T-helper 2 cell treated with Interferon-gamma antibody and Interleukin-4, amounts not matched to agents 5 μg/mL and 100 μg/mL, for 36 hours (primary cell): ENCODE measurements at regions not wholly inside any gene's neighbourhood (a gene's known extent, or its start where the extent isn't known, plus 50 kb on each side); places are given as distances from the start of the nearest gene placed in this dataset.

Experiments
- DNase-seq: peaks from one replicate; pipeline ENCODE4 v3.0.0; 2021; ENCODE audit warnings: low spot score
- H3K27ac Mint-ChIP-seq: one replicate; pipeline ENCODE4 v1.8.0; 2021; ENCODE audit warnings: mild to moderate bottlenecking, mixed read lengths
- H3K27me3 Mint-ChIP-seq: one replicate; pipeline ENCODE4 v1.8.0; 2021; ENCODE audit warnings: low read depth, mixed read lengths
- H3K36me3 Mint-ChIP-seq: one replicate; pipeline ENCODE4 v1.8.0; 2021; ENCODE audit warnings: low read depth, mixed read lengths
- H3K4me1 Mint-ChIP-seq: one replicate; pipeline ENCODE4 v1.8.0; 2021; ENCODE audit warnings: low read depth, mixed read lengths
- H3K4me3 Mint-ChIP-seq: one replicate; pipeline ENCODE4 v1.8.0; 2022; ENCODE audit warnings: mild to moderate bottlenecking, moderate library complexity, mixed read lengths
- H3K9me3 Mint-ChIP-seq: one replicate; pipeline ENCODE4 v1.8.0; 2021; ENCODE audit warnings: mixed read lengths

- DNase-seq = no peak
- H3K27ac Mint-ChIP-seq = no peak overlapping the region
- no peaks in the 10 kb centered on the region for H3K4me1 Mint-ChIP-seq
- no peaks in the 10 kb centered on the region for H3K9me3 Mint-ChIP-seq
- no peaks in the 10 kb centered on the region for H3K36me3 Mint-ChIP-seq
- no peak overlapping the region for H3K4me3 Mint-ChIP-seq
- H3K27me3 Mint-ChIP-seq = no peaks in the 10 kb centered on the region
Observed at GRCh38 chr18:53997064-53997463, 227.4 kb downstream of the MBD2 start.

- H3K27me3 Mint-ChIP-seq = no peaks in the 10 kb centered on the region
- no peak overlapping the region for H3K27ac Mint-ChIP-seq
- no peak for DNase-seq
- no peaks in the 10 kb centered on the region for H3K9me3 Mint-ChIP-seq
- no peak overlapping the region for H3K4me3 Mint-ChIP-seq
- no peaks in the 10 kb centered on the region for H3K36me3 Mint-ChIP-seq
- H3K4me1 Mint-ChIP-seq = no peaks in the 10 kb centered on the region
Observed at GRCh38 chr18:53994016-53994415, 230.5 kb downstream of the MBD2 start.

- Mint-ChIP-seq H3K4me3 (no peak overlapping the region), H3K9me3 (no peaks in the 10 kb centered on the region), H3K4me1 (no peaks in the 10 kb centered on the region), H3K36me3 (no peaks in the 10 kb centered on the region), H3K27me3 (no peaks in the 10 kb centered on the region), H3K27ac (no peak overlapping the region)
- DNase-seq = no peak
Observed at GRCh38 chr18:53991805-53992204, 232.7 kb downstream of the MBD2 start.

GRCh38 chr18:53991202-53991601 is 233.3 kb downstream of the MBD2 start:
- Mint-ChIP-seq H3K4me3 (no peak overlapping the region), H3K4me1 (no peaks in the 10 kb centered on the region), H3K9me3 (no peaks in the 10 kb centered on the region), H3K27ac (no peak overlapping the region), H3K36me3 (no peaks in the 10 kb centered on the region), H3K27me3 (no peaks in the 10 kb centered on the region)
- DNase-seq = no peak

- Mint-ChIP-seq H3K4me1 (no peaks in the 10 kb centered on the region), H3K4me3 (no peak overlapping the region), H3K27me3 (no peaks in the 10 kb centered on the region), H3K9me3 (no peaks in the 10 kb centered on the region), H3K27ac (no peak overlapping the region), H3K36me3 (no peaks in the 10 kb centered on the region)
- no peak for DNase-seq
Observed at GRCh38 chr18:53990485-53990884, 234.0 kb downstream of the MBD2 start.

- Mint-ChIP-seq H3K4me3 (no peak overlapping the region), H3K27ac (no peak overlapping the region), H3K9me3 (no peaks in the 10 kb centered on the region), H3K4me1 (no peaks in the 10 kb centered on the region), H3K36me3 (no peaks in the 10 kb centered on the region), H3K27me3 (no peaks in the 10 kb centered on the region)
- DNase-seq = no peak
Observed at GRCh38 chr18:53984021-53984420, 240.4 kb downstream of the MBD2 start.

GRCh38 chr18:53971331-53971730 is 253.1 kb downstream of the MBD2 start:
- Mint-ChIP-seq H3K4me3 (no peak overlapping the region), H3K27ac (no peak overlapping the region), H3K27me3 (no peaks in the 10 kb centered on the region), H3K36me3 (no peaks in the 10 kb centered on the region), H3K4me1 (no peaks in the 10 kb centered on the region), H3K9me3 (peaks cover 8% of the 10 kb centered on the region)
- no peak for DNase-seq

- no peak overlapping the region for H3K27ac Mint-ChIP-seq
- H3K4me3 Mint-ChIP-seq = no peak overlapping the region
- no peaks in the 10 kb centered on the region for H3K27me3 Mint-ChIP-seq
- DNase-seq = no peak
- H3K9me3 Mint-ChIP-seq = no peaks in the 10 kb centered on the region
- H3K4me1 Mint-ChIP-seq = peaks cover 2% of the 10 kb centered on the region
- H3K36me3 Mint-ChIP-seq = no peaks in the 10 kb centered on the region
Observed at GRCh38 chr18:53952700-53953099, 271.8 kb downstream of the MBD2 start.

- Mint-ChIP-seq H3K9me3 (no peaks in the 10 kb centered on the region), H3K36me3 (no peaks in the 10 kb centered on the region), H3K27me3 (no peaks in the 10 kb centered on the region), H3K4me3 (no peak overlapping the region), H3K4me1 (peaks cover 2% of the 10 kb centered on the region), H3K27ac (no peak overlapping the region)
- no peak for DNase-seq
Observed at GRCh38 chr18:53950545-53950944, 273.9 kb downstream of the MBD2 start.

GRCh38 chr18:53948991-53949390 is 275.5 kb downstream of the MBD2 start:
- Mint-ChIP-seq H3K4me1 (peaks cover 2% of the 10 kb centered on the region), H3K4me3 (no peak overlapping the region), H3K27me3 (no peaks in the 10 kb centered on the region), H3K9me3 (no peaks in the 10 kb centered on the region), H3K27ac (no peak overlapping the region), H3K36me3 (no peaks in the 10 kb centered on the region)
- DNase-seq = no peak

- no peaks in the 10 kb centered on the region for H3K27me3 Mint-ChIP-seq
- no peaks in the 10 kb centered on the region for H3K9me3 Mint-ChIP-seq
- no peaks in the 10 kb centered on the region for H3K36me3 Mint-ChIP-seq
- H3K4me1 Mint-ChIP-seq = no peaks in the 10 kb centered on the region
- H3K27ac Mint-ChIP-seq = no peak overlapping the region
- DNase-seq = no peak
- no peak overlapping the region for H3K4me3 Mint-ChIP-seq
Observed at GRCh38 chr18:53947092-53947640, 277.3 kb downstream of the MBD2 start.

- no peaks in the 10 kb centered on the region for H3K36me3 Mint-ChIP-seq
- DNase-seq = no peak
- H3K27me3 Mint-ChIP-seq = no peaks in the 10 kb centered on the region
- no peaks in the 10 kb centered on the region for H3K4me1 Mint-ChIP-seq
- no peaks in the 10 kb centered on the region for H3K9me3 Mint-ChIP-seq
- no peak overlapping the region for H3K27ac Mint-ChIP-seq
- no peak overlapping the region for H3K4me3 Mint-ChIP-seq
Observed at GRCh38 chr18:53946594-53946993, 277.9 kb downstream of the MBD2 start.

- H3K4me3 Mint-ChIP-seq = no peak overlapping the region
- no peaks in the 10 kb centered on the region for H3K36me3 Mint-ChIP-seq
- no peak for DNase-seq
- no peak overlapping the region for H3K27ac Mint-ChIP-seq
- no peaks in the 10 kb centered on the region for H3K9me3 Mint-ChIP-seq
- no peaks in the 10 kb centered on the region for H3K27me3 Mint-ChIP-seq
- no peaks in the 10 kb centered on the region for H3K4me1 Mint-ChIP-seq
Observed at GRCh38 chr18:53944721-53945120, 279.7 kb downstream of the MBD2 start.

- Mint-ChIP-seq H3K9me3 (no peaks in the 10 kb centered on the region), H3K4me1 (no peaks in the 10 kb centered on the region), H3K36me3 (no peaks in the 10 kb centered on the region), H3K4me3 (no peak overlapping the region), H3K27me3 (no peaks in the 10 kb centered on the region), H3K27ac (no peak overlapping the region)
- no peak for DNase-seq
Observed at GRCh38 chr18:53943326-53943860, 281.1 kb downstream of the MBD2 start.

GRCh38 chr18:53941601-53942338 is 282.7 kb downstream of the MBD2 start:
- Mint-ChIP-seq H3K4me3 (no peak overlapping the region), H3K27me3 (no peaks in the 10 kb centered on the region), H3K4me1 (peaks cover 4% of the 10 kb centered on the region), H3K9me3 (no peaks in the 10 kb centered on the region), H3K27ac (no peak overlapping the region), H3K36me3 (no peaks in the 10 kb centered on the region)
- DNase-seq = no peak
